Mucosa of stomach (tissue), 1 donor: ENCODE measurements at regions not wholly inside any gene's neighbourhood (a gene's known extent, or its start where the extent isn't known, plus 50 kb on each side); places are given as distances from the start of the nearest gene placed in this dataset.
A peak's percentile ranks its signal among the peaks of the same experiment; 100 is the strongest.

Experiments
- H3K27me3 ChIP-seq: one replicate; pipeline ENCODE4 v1.7.0; 2013; ENCODE audit warnings: mild to moderate bottlenecking, low read length; ENCODE audit not compliant: control insufficient read depth, insufficient read depth
- H3K36me3 ChIP-seq: one replicate; pipeline ENCODE4 v1.7.0; 2013; ENCODE audit warnings: low read length; ENCODE audit not compliant: control insufficient read depth, insufficient read depth
- H3K4me1 ChIP-seq: one replicate; pipeline ENCODE4 v1.7.0; 2013; ENCODE audit warnings: mild to moderate bottlenecking, low read length; ENCODE audit not compliant: control insufficient read depth, insufficient read depth
- H3K4me3 ChIP-seq: one replicate; pipeline ENCODE4 v1.7.0; 2013; ENCODE audit warnings: low read length
- H3K9ac ChIP-seq: one replicate; pipeline ENCODE4 v1.7.0; 2013; ENCODE audit warnings: mild to moderate bottlenecking, low read length, moderate library complexity
- H3K9me3 ChIP-seq: one replicate; pipeline ENCODE4 v1.7.0; 2013; ENCODE audit warnings: mild to moderate bottlenecking, low read length, moderate library complexity; ENCODE audit not compliant: control insufficient read depth
- donor health status: Pancreatic carcinoma.

DNA sequence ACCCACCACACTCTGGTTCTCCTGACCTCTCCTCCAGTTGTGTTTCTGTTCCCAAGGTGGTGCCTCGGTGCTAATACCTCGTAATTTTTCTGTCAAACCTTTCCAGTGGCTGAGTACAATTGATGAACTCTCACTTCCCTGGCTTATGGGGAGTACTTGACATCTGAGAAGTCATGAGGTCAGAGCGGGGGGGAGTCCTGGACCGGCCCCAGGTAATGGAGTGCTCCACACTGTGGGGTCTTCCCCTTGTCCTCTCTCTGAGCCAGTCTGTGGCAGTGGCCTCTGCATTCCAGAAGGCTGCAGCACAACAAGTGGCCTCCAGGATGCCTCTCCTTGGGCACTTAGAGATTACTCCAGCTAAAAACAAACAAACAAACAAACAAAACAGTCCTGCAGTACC lies 122.5 kb upstream of the TRIM2 start:
- Histone ChIP-seq H3K9ac (no peak overlapping the region), H3K9me3 (no peaks in the 10 kb centered on the region), H3K4me1 (peaks cover 8% of the 10 kb centered on the region), H3K4me3 (no peak overlapping the region), H3K27me3 (no peaks in the 10 kb centered on the region), H3K36me3 (no peaks in the 10 kb centered on the region)

DNA sequence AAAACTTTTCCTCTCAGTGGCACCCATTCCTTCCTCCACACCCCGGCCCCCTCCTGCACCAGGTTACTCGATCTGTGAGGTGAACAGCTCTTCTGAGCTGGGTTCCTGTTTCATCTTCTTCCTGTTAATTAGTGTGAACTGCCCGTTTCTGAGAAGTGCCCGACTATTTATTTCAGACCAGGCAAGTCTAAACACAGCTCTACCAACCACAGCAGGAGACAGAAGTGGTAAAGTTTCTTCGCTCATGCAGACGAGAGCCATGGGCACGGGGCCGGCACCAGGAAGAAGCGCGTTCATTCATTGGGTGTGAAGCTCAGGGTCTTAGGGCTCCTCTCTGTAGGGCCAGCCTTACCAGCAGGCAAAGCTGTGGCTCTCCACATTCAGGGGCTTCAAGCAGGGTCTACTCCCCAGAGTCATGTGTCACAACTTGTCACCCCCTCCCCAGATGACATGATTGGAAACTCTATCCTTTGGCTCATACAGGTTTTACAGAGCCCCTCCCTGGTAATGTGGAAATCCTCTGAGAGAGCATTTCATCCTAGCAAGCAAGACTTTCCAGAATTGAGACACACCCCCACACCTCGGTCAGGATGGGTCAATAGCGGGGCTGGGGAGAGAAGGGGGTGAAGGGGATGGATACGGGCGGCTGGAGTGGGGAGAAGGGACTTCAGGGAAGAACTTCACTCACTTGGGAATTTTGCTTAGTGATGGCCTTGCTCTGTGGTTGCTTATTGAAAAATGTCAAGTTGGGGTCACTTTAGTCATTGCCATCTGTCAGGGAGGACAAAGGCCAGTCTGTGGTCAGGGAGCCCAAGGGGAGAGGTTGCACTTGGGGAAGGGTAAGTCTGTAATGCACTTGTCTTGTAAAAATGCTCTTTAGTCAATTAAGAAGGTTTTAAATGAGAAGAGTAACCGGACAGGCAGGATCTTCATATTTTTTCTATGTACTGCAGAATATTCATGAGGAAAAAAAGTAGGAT lies 121.6 kb upstream of the TRIM2 start:
- Histone ChIP-seq H3K27me3 (no peaks in the 10 kb centered on the region), H3K36me3 (no peaks in the 10 kb centered on the region), H3K4me1 (peaks cover 8% of the 10 kb centered on the region), H3K4me3 (no peak overlapping the region), H3K9ac (peak overlapping the region; percentile 32), H3K9me3 (no peaks in the 10 kb centered on the region)

DNA sequence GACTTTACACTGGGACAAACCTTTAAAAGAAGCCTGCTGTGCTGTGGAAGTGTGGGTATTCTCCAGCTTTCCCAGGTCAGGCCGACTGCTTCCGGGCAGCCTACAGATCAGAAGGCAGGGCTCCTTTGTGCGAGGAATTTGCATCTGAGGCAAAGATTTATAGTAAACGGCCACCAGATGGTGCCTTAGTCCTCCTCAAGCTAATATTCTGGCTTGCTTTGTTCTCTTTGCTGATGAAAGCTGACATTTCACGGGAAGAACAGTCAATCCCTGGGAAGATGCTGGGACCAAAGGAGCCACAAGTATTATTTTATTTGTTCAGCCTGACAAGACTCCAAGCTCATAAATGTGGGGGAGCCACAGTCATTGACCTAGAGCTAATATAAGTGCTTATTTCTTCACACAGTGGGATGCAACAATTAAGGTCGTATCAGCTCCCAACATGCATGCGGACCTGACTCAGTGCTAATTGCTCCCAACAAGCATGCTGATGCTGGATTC lies 120.7 kb upstream of the TRIM2 start:
- no peaks in the 10 kb centered on the region for H3K36me3 ChIP-seq
- peaks cover 8% of the 10 kb centered on the region for H3K4me1 ChIP-seq
- no peaks in the 10 kb centered on the region for H3K9me3 ChIP-seq
- peak overlapping the region; percentile 32 for H3K9ac ChIP-seq
- no peaks in the 10 kb centered on the region for H3K27me3 ChIP-seq
- no peak overlapping the region for H3K4me3 ChIP-seq

DNA sequence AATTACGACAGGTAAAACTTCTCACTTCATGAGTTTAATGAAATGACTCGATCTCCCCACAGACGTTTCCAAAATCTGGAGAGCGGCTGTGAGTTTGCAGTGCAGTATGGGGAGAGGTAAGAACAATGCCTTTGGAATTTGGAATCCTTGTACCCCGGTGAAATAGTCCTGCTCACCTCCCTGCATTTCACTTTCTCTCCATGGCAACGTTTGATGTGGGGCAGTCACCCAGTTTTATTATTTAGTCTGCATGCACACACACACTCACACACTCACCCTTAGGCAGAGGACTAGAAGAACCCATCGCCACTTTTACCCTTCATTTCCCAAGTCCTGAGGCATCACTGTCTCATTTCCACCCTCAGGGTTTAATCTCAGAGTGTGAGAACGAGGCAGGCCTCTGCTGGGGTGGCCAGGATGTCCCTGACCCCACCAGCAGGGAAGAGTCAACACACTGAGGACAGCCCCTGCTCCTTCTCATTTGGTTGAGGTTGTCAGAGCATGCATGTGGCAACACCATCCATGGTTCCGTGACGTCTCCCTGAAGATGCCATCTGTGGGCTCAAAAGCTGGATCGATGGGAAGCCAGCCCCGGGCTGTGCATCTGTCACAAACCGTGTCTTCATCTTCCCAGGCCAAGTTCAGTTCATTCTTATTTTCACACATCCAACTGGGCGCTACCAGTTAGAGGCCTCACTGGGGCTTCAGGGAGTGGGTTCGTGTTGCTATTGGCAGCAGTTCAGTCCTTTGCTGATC lies 119.8 kb upstream of the TRIM2 start:
- Histone ChIP-seq H3K27me3 (no peaks in the 10 kb centered on the region), H3K9me3 (no peaks in the 10 kb centered on the region), H3K4me3 (no peak overlapping the region), H3K9ac (no peak overlapping the region), H3K4me1 (peaks cover 8% of the 10 kb centered on the region), H3K36me3 (no peaks in the 10 kb centered on the region)

DNA sequence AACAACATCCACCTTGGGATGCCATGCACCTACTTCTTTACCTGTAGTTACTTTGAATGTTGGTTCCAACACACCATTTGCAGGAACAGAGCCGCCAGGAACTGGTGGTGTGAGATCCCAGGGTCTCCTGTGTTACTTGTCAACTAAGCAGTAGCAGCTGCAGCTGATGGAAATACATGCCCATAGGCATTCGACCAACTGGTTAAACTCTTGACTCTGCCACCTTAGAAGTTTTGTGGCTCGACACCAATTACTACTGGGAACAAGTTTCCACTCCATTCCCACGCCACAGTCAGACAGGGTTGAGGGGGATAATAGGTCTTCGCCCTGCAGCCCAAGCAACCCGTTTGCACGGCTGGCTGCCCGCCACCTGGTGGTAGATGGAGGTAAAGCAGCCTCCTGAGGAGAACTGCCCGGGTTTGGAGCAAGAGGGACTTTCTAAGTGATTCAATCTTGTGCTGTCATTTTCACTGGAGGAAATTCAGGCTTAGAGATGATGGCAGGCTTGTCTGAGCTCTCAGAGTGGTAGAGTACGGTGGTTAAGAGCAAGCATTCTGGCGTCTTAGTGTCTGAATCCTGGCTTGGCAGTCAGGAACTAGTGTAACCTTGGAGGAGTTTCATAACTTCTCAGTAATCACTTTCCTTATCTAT lies 119.1 kb upstream of the TRIM2 start:
- Histone ChIP-seq H3K36me3 (no peaks in the 10 kb centered on the region), H3K9ac (no peak overlapping the region), H3K9me3 (no peaks in the 10 kb centered on the region), H3K4me3 (no peak overlapping the region), H3K27me3 (no peaks in the 10 kb centered on the region), H3K4me1 (peaks cover 8% of the 10 kb centered on the region)

DNA sequence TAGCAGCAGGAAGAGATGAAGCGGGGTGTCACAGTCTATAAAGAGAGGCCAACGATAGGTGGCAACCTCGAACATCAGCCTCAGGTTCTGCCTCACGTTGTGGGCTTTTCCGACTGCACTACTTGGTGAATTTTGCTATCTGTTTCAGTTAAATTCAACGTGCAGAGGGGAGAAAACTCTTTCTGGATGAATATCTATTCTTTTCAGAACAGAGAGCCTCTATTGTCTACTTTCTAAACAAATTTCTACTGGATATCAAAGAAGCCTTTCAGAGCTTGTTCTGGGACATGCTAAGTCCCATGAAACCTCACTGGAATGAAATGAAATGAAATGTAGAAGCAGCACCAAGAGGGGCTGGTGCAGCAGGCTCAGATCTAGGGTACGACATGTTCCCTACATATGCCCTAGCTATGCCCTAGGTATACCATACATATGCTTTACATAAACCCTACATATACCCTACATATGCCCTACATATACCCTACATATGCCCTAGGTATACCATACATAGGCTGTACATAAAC lies 116.5 kb upstream of the TRIM2 start:
- Histone ChIP-seq H3K9me3 (no peaks in the 10 kb centered on the region), H3K4me3 (no peak overlapping the region), H3K27me3 (no peaks in the 10 kb centered on the region), H3K9ac (no peak overlapping the region), H3K36me3 (no peaks in the 10 kb centered on the region), H3K4me1 (peaks cover 17% of the 10 kb centered on the region)

DNA sequence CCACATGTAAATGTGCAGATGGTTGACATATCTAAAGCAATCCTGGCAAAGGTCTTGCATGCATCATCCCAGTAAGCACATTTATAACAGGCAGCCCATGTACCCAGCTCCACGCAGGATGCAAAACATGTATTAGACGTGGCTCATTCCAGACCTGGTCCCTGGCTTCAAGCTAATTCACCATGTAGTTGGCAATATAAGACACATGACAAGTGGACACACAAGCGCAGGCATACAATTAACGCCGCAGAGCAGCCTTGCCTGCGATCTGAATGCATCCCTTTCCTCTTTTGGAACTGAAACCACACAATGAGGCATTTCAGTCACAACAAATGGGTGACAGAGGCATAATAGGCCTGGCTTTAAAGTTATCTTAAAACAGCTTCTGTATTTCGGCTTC lies 114.5 kb upstream of the TRIM2 start:
- no peak overlapping the region for H3K9ac ChIP-seq

DNA sequence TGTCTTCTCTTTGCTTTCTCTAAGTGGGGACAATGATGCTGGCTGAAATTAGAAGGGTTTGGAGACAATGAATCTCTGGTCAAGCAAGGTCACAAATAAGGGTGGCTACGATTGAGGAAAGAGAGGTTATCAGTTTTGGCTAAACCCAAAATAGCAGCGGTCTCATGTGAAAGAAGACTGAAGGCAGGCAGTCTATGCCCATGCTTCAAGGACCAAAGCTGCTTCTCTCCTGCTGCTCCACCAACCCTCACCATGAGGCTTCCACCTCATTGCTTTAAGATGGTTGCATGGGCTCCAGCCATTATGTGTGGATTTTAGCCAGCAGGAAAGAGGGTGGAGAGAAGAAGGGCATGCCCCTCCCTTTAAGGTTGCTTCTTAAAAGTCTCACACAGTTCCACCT lies 114.1 kb upstream of the TRIM2 start:
- no peaks in the 10 kb centered on the region for H3K9me3 ChIP-seq
- no peaks in the 10 kb centered on the region for H3K36me3 ChIP-seq
- H3K4me3 ChIP-seq: no peak overlapping the region
- H3K9ac ChIP-seq: no peak overlapping the region
- H3K4me1 ChIP-seq: peaks cover 10% of the 10 kb centered on the region
- no peaks in the 10 kb centered on the region for H3K27me3 ChIP-seq

More for the DNA sequence above, 114.5 kb upstream of the TRIM2 start:
- H3K4me1 ChIP-seq: peaks cover 10% of the 10 kb centered on the region
- H3K9me3 ChIP-seq: no peaks in the 10 kb centered on the region
- no peaks in the 10 kb centered on the region for H3K27me3 ChIP-seq
- no peak overlapping the region for H3K4me3 ChIP-seq
- no peaks in the 10 kb centered on the region for H3K36me3 ChIP-seq

DNA sequence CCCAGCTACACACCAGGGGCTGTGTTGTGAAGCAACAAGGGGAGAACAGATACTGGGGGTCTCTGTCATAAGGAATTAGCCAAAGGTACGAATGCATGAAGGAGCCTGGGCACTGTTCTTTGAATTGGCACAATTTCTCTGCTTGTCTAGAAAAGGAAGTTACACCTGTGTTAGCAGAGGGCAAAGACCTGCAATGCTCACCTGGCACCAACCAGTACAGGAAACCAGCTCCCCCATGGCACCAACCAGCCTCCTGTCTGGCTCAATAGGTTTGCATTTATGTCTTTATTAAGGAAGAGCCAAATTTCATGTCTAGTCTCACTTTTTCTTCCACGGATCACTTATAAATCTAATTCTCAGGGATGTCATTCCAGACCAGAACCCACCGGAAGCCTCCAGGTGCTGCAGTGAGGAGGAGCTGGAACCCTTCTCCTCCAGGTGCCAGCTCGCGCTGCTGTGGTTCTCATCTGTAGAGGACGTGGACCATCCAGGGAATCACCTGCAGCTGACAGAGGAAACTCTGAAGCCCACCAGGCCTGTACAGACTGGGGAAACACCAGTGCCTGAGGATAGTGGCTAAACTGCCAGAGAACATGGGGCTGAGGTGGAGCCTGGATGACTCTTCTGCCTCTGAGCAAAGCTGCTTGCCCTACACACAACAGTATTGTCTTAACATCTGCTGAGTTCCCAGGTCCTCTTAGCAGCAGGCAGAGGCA lies 113.4 kb upstream of the TRIM2 start:
- no peak overlapping the region for H3K9ac ChIP-seq
- no peak overlapping the region for H3K4me3 ChIP-seq
- H3K4me1 ChIP-seq: peaks cover 10% of the 10 kb centered on the region
- H3K36me3 ChIP-seq: no peaks in the 10 kb centered on the region
- no peaks in the 10 kb centered on the region for H3K9me3 ChIP-seq
- H3K27me3 ChIP-seq: no peaks in the 10 kb centered on the region

DNA sequence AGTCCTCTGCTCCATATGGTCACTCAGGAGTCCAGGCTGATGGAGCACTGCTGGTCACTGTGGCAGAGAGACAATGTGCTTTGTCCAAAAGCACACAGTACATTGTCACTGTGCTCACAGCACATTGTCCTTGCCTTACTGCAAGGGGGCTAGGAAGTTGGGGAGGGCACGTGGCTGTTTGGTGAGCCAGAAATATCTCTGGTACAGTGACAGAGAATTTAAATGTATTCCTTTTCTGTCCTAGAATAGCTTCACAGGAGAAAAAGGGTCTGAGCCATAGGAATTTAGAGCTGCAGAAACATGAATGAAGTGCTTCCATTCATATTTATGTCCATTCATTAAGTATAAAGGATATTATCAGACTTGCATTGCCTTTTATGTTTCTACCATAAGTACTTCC lies 110.8 kb upstream of the TRIM2 start:
- Histone ChIP-seq H3K27me3 (no peaks in the 10 kb centered on the region), H3K4me3 (no peak overlapping the region), H3K4me1 (peaks cover 22% of the 10 kb centered on the region)

DNA sequence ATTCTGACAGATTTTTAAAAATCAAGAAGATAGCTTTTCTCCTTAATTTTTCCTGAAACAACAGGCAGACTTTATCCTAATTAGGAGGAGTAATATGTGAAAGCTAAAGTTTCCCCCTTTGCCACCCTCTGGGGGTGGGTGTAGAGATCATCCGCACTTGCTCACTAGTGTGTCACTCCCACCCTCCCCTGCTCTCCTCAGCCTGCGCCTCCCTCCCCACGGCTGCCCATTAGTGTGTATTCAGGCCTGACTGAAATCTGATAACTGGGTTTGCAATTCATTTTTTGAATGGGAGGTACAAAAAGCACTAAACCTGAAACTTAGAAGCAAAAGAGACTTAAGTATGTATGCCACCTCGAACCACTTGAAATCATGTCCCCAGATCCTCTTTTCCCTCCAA lies 110.4 kb upstream of the TRIM2 start:
- H3K9ac ChIP-seq: no peak overlapping the region
- H3K36me3 ChIP-seq: no peaks in the 10 kb centered on the region
- H3K4me3 ChIP-seq: no peak overlapping the region

More for the DNA sequence above, 110.8 kb upstream of the TRIM2 start:
- H3K36me3 ChIP-seq: no peaks in the 10 kb centered on the region
- no peak overlapping the region for H3K9ac ChIP-seq
- H3K9me3 ChIP-seq: no peaks in the 10 kb centered on the region

More for the DNA sequence above, 110.4 kb upstream of the TRIM2 start:
- Histone ChIP-seq H3K9me3 (no peaks in the 10 kb centered on the region), H3K27me3 (no peaks in the 10 kb centered on the region), H3K4me1 (peaks cover 24% of the 10 kb centered on the region)
